Suppressor macrophage treated with lipopolysaccharide for 4 hours (primary cell): ENCODE measurements at regions not wholly inside any gene's neighbourhood (a gene's known extent, or its start where the extent isn't known, plus 50 kb on each side); places are given as distances from the start of the nearest gene placed in this dataset.

ENCODE experiments used
- DNase-seq: peaks from one replicate; pipeline ENCODE4 v3.0.0-alpha.2; 2020

- DNase-seq: no peak
Observed at GRCh38 chr6:2414885-2415547, 169.6 kb upstream of the GMDS start.

- no peak for DNase-seq
Observed at GRCh38 chr6:2412731-2413130, 167.3 kb upstream of the GMDS start.

- peak; percentile 26 for DNase-seq
Observed at GRCh38 chr6:2410656-2411380, 165.4 kb upstream of the GMDS start.

- no peak for DNase-seq
Observed at GRCh38 chr6:2407525-2407924, 162.1 kb upstream of the GMDS start.

GRCh38 chr6:2404211-2404929, 159.0 kb upstream of the GMDS start:
- no peak for DNase-seq

- DNase-seq: no peak
Observed at GRCh38 chr6:2403546-2403945, 158.1 kb upstream of the GMDS start.

GRCh38 chr6:2396846-2397630, 151.6 kb upstream of the GMDS start:
- DNase-seq: no peak

- no peak for DNase-seq
Observed at GRCh38 chr6:2396042-2396657, 150.7 kb upstream of the GMDS start.

- no peak for DNase-seq
Observed at GRCh38 chr6:2388554-2389324, 143.3 kb upstream of the GMDS start.

GRCh38 chr6:2387445-2387844, 142.0 kb upstream of the GMDS start:
- no peak for DNase-seq

GRCh38 chr6:2385471-2385983, 140.1 kb upstream of the GMDS start:
- no peak for DNase-seq

GRCh38 chr6:2384528-2384927, 139.1 kb upstream of the GMDS start:
- DNase-seq: no peak

GRCh38 chr6:2381872-2382661, 136.7 kb upstream of the GMDS start:
- DNase-seq: no peak

- peak; percentile 32 for DNase-seq
Observed at GRCh38 chr6:2378891-2379652, 133.7 kb upstream of the GMDS start.

GRCh38 chr6:2378046-2378657, 132.7 kb upstream of the GMDS start:
- no peak for DNase-seq

GRCh38 chr6:2376429-2377355, 131.3 kb upstream of the GMDS start:
- no peak for DNase-seq

- no peak for DNase-seq
Observed at GRCh38 chr6:2375443-2375842, 130.0 kb upstream of the GMDS start.

- DNase-seq: no peak
Observed at GRCh38 chr6:2369606-2370005, 124.2 kb upstream of the GMDS start.
